ENCODE measurements at regions not wholly inside any gene's neighbourhood (a gene's known extent, or its start where the extent isn't known, plus 50 kb on each side); places are given as distances from the start of the nearest gene placed in this dataset.

- H3K27ac ChIP-seq (ENCODE audit: insufficient read depth, low read length): no peak overlapping the region
- H3K9me3 ChIP-seq (ENCODE audit: control insufficient read depth, insufficient read depth, low read depth, low read length): no peaks in the 10 kb centered on the region
- no peaks in the 10 kb centered on the region for H3K36me3 ChIP-seq (ENCODE audit: control insufficient read depth, insufficient read depth, low read length)
- H3K4me3 ChIP-seq (replicated peaks in 1 of 4; ENCODE audit: control extremely low read depth in 1 of 4, insufficient read depth in 1 of 4, low read depth in 3 of 4, low read length in 4 of 4): no peak overlapping the region
- H3K9ac ChIP-seq (ENCODE audit: insufficient read depth, low read length): no peak overlapping the region
- H3K4me1 ChIP-seq (ENCODE audit: control insufficient read depth, extremely low read depth, insufficient read depth, low read length): no peaks in the 10 kb centered on the region
- no peak overlapping the region for H3K4me2 ChIP-seq (ENCODE audit: extremely low read depth, insufficient read depth, low read length)
- TF ChIP-seq EZH2 (IDR thresholded peaks at IDR 0.05; ENCODE audit: low read length, missing control alignments) (no peak), CTCF (conservative IDR thresholded peaks at IDR 0.05 in 1 of 2, IDR thresholded peaks at IDR 0.05 in 1 of 2; ENCODE audit: low read depth in 1 of 2, low read length in 2 of 2) (no peak)
- no peak for DNase-seq (ENCODE audit: low read depth in 2 of 2)
- no peaks in the 10 kb centered on the region for H4K20me1 ChIP-seq (ENCODE audit: control insufficient read depth, extremely low read depth, insufficient read depth, low read length)
- no peak overlapping the region for H2AFZ ChIP-seq (ENCODE audit: low read length)
- H3K27me3 ChIP-seq (ENCODE audit: control insufficient read depth, insufficient read depth, low read length): no peaks in the 10 kb centered on the region
- H3K79me2 ChIP-seq (ENCODE audit: control insufficient read depth, insufficient read depth, low read length): no peaks in the 10 kb centered on the region
These were observed 75.8 kb upstream of the SLC1A4 start for GRCh38 chr2:64913357-64913869.

GRCh38 chr2:64914247-64914646, 75.0 kb upstream of the SLC1A4 start:
- no peak overlapping the region for H3K4me3 ChIP-seq (replicated peaks in 1 of 4; ENCODE audit: control extremely low read depth in 1 of 4, insufficient read depth in 1 of 4, low read depth in 3 of 4, low read length in 4 of 4)
- H2AFZ ChIP-seq (ENCODE audit: low read length): no peak overlapping the region
- H3K36me3 ChIP-seq (ENCODE audit: control insufficient read depth, insufficient read depth, low read length): no peaks in the 10 kb centered on the region
- H4K20me1 ChIP-seq (ENCODE audit: control insufficient read depth, extremely low read depth, insufficient read depth, low read length): no peaks in the 10 kb centered on the region
- H3K4me2 ChIP-seq (ENCODE audit: extremely low read depth, insufficient read depth, low read length): no peak overlapping the region
- DNase-seq (ENCODE audit: low read depth in 2 of 2): no peak
- H3K79me2 ChIP-seq (ENCODE audit: control insufficient read depth, insufficient read depth, low read length): no peaks in the 10 kb centered on the region
- H3K27ac ChIP-seq (ENCODE audit: insufficient read depth, low read length): no peak overlapping the region
- H3K9ac ChIP-seq (ENCODE audit: insufficient read depth, low read length): no peak overlapping the region
- no peaks in the 10 kb centered on the region for H3K4me1 ChIP-seq (ENCODE audit: control insufficient read depth, extremely low read depth, insufficient read depth, low read length)
- no peaks in the 10 kb centered on the region for H3K9me3 ChIP-seq (ENCODE audit: control insufficient read depth, insufficient read depth, low read depth, low read length)
- no peaks in the 10 kb centered on the region for H3K27me3 ChIP-seq (ENCODE audit: control insufficient read depth, insufficient read depth, low read length)
- TF ChIP-seq EZH2 (IDR thresholded peaks at IDR 0.05; ENCODE audit: low read length, missing control alignments) (no peak), CTCF (conservative IDR thresholded peaks at IDR 0.05 in 1 of 2, IDR thresholded peaks at IDR 0.05 in 1 of 2; ENCODE audit: low read depth in 1 of 2, low read length in 2 of 2) (no peak)

GRCh38 chr2:64914735-64915509, 74.3 kb upstream of the SLC1A4 start:
- Histone ChIP-seq H3K9me3 (ENCODE audit: control insufficient read depth, insufficient read depth, low read depth, low read length) (no peaks in the 10 kb centered on the region), H2AFZ (ENCODE audit: low read length) (no peak overlapping the region), H3K27ac (ENCODE audit: insufficient read depth, low read length) (no peak overlapping the region), H3K9ac (ENCODE audit: insufficient read depth, low read length) (no peak overlapping the region), H3K4me1 (ENCODE audit: control insufficient read depth, extremely low read depth, insufficient read depth, low read length) (no peaks in the 10 kb centered on the region), H3K4me2 (ENCODE audit: extremely low read depth, insufficient read depth, low read length) (no peak overlapping the region), H3K27me3 (ENCODE audit: control insufficient read depth, insufficient read depth, low read length) (no peaks in the 10 kb centered on the region), H4K20me1 (ENCODE audit: control insufficient read depth, extremely low read depth, insufficient read depth, low read length) (no peaks in the 10 kb centered on the region), H3K4me3 (replicated peaks in 1 of 4; ENCODE audit: control extremely low read depth in 1 of 4, insufficient read depth in 1 of 4, low read depth in 3 of 4, low read length in 4 of 4) (no peak overlapping the region), H3K36me3 (ENCODE audit: control insufficient read depth, insufficient read depth, low read length) (no peaks in the 10 kb centered on the region), H3K79me2 (ENCODE audit: control insufficient read depth, insufficient read depth, low read length) (no peaks in the 10 kb centered on the region)
- TF ChIP-seq CTCF (conservative IDR thresholded peaks at IDR 0.05 in 1 of 2, IDR thresholded peaks at IDR 0.05 in 1 of 2; ENCODE audit: low read depth in 1 of 2, low read length in 2 of 2) (no peak), EZH2 (IDR thresholded peaks at IDR 0.05; ENCODE audit: low read length, missing control alignments) (no peak)
- DNase-seq (ENCODE audit: low read depth in 2 of 2): peak; percentile 26 to 63

Measured in fibroblast of lung (primary cell).